Stimulated activated CD4-positive, alpha-beta T cell treated with anti-CD3 and anti-CD28 coated beads, Interleukin-1b, Interleukin-23, amount 100 ng/mL, for 48 hours (primary cell): ENCODE measurements at regions not wholly inside any gene's neighbourhood (a gene's known extent, or its start where the extent isn't known, plus 50 kb on each side); places are given as distances from the start of the nearest gene placed in this dataset.
"Not testable (repeated sequence)": the region's sequence is repeated elsewhere in the genome, so short reads cannot be mapped to it uniquely, and the experiment has no call there.

Source experiments
- DNase-seq: peaks from one replicate; pipeline ENCODE4 v3.0.0-alpha.2; 2020

GRCh38 chr5:125452991-125453390 lies 706.6 kb upstream of the ZNF608 start:
- no peak for DNase-seq

- no peak for DNase-seq
Observed at GRCh38 chr5:125455041-125455440, 708.6 kb upstream of the ZNF608 start.

GRCh38 chr5:125456005-125456404 lies 709.6 kb upstream of the ZNF608 start:
- not testable (repeated sequence) for DNase-seq

- DNase-seq = no peak
Observed at GRCh38 chr5:125457617-125458016, 711.2 kb upstream of the ZNF608 start.

GRCh38 chr5:125458949-125459348 lies 712.5 kb upstream of the ZNF608 start:
- not testable (repeated sequence) for DNase-seq

- DNase-seq = no peak
Observed at GRCh38 chr5:125461641-125462072, 715.2 kb upstream of the ZNF608 start.

GRCh38 chr5:125463466-125464092 lies 717.1 kb upstream of the ZNF608 start:
- DNase-seq = no peak

- no peak for DNase-seq
Observed at GRCh38 chr5:125464847-125465432, 718.5 kb upstream of the ZNF608 start.

GRCh38 chr5:125465703-125466102 lies 719.3 kb upstream of the ZNF608 start:
- DNase-seq = no peak

- no peak for DNase-seq
Observed at GRCh38 chr5:125467222-125467621, 720.8 kb upstream of the ZNF608 start.

- no peak for DNase-seq
Observed at GRCh38 chr5:125470280-125470902, 724.0 kb upstream of the ZNF608 start.

- no peak for DNase-seq
Observed at GRCh38 chr5:125476901-125477585, 730.6 kb upstream of the ZNF608 start.

- no peak for DNase-seq
Observed at GRCh38 chr5:125477586-125477975, 731.1 kb upstream of the ZNF608 start.

GRCh38 chr5:125478599-125478998 lies 732.2 kb upstream of the ZNF608 start:
- DNase-seq = no peak

GRCh38 chr5:125480911-125481310 lies 734.5 kb upstream of the ZNF608 start:
- DNase-seq = no peak

GRCh38 chr5:125481506-125482465 lies 735.3 kb upstream of the ZNF608 start:
- DNase-seq = no peak

- no peak for DNase-seq
Observed at GRCh38 chr5:125483609-125484008, 737.2 kb upstream of the ZNF608 start.

GRCh38 chr5:125484272-125484741 lies 737.9 kb upstream of the ZNF608 start:
- DNase-seq = no peak

GRCh38 chr5:125484742-125485641 lies 738.6 kb upstream of the ZNF608 start:
- no peak for DNase-seq

GRCh38 chr5:125485771-125486170 lies 739.3 kb upstream of the ZNF608 start:
- DNase-seq = no peak

GRCh38 chr5:125486634-125487033 lies 740.2 kb upstream of the ZNF608 start:
- DNase-seq = no peak
